ENCODE measurements at regions not wholly inside any gene's neighbourhood (a gene's known extent, or its start where the extent isn't known, plus 50 kb on each side); places are given as distances from the start of the nearest gene placed in this dataset.

DNA sequence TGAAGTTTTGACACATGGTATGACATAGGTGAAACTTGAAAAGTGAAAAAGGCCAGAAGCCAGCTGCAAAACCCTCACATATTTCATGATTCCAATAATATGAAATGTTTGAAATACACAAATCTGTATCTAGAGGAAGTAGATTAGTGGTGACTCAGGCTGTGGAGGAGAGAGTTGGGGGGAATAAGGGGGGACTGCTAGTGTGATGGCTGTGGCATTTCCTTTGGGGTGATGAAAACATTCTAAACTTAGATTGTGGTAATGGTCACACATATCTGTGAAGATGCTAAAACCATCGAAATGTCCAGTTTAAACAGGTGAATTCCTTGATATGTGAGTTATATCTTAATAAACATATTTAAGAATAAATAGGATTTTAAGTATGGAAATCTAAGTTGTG, 343.5 kb upstream of the SFRP2 start:
- H3K4me3 ChIP-seq (ENCODE audit: low read depth, low read length), result no peak overlapping the region
- no peak for DNase-seq (ENCODE audit: low read depth)
- TF ChIP-seq, protein P1, sequence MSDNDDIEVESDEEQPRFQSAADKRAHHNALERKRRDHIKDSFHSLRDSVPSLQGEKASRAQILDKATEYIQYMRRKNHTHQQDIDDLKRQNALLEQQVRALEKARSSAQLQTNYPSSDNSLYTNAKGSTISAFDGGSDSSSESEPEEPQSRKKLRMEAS (IDR thresholded peaks at IDR 0.05; ENCODE audit: low read depth, low read length), result no peak
- TF ChIP-seq MYC (IDR thresholded peaks at IDR 0.05; ENCODE audit: low read depth, low read length) (no peak), POLR2A (IDR thresholded peaks at IDR 0.05; ENCODE audit: extremely low read depth, insufficient read length) (no peak)
- TF ChIP-seq, protein P2, sequence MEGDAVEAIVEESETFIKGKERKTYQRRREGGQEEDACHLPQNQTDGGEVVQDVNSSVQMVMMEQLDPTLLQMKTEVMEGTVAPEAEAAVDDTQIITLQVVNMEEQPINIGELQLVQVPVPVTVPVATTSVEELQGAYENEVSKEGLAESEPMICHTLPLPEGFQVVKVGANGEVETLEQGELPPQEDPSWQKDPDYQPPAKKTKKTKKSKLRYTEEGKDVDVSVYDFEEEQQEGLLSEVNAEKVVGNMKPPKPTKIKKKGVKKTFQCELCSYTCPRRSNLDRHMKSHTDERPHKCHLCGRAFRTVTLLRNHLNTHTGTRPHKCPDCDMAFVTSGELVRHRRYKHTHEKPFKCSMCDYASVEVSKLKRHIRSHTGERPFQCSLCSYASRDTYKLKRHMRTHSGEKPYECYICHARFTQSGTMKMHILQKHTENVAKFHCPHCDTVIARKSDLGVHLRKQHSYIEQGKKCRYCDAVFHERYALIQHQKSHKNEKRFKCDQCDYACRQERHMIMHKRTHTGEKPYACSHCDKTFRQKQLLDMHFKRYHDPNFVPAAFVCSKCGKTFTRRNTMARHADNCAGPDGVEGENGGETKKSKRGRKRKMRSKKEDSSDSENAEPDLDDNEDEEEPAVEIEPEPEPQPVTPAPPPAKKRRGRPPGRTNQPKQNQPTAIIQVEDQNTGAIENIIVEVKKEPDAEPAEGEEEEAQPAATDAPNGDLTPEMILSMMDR (IDR thresholded peaks at IDR 0.05; ENCODE audit: low read depth, low read length), result no peak

DNA sequence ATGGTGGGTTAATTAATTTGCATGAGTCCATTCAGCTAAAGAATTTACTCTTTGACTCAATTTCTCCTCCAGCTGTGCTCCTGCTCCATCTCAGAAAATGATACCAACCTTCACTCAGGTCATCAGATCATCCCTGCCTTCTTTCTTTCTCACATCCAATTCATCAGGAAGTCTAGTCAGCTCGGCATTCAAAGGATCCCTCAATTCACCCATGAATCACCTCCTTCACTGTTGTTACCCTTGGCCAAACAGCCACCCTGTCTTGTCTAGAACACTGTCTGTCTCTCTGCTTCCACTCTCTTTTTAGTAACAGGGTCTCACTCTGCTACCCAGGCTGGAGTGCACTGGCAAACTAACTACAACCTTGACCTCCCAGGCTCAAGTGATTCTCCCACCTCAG, 337.4 kb upstream of the SFRP2 start:
- DNase-seq (ENCODE audit: low read depth), result no peak
- no peak overlapping the region for H3K4me3 ChIP-seq (ENCODE audit: low read depth, low read length)
- no peak for TF ChIP-seq POLR2A (IDR thresholded peaks at IDR 0.05; ENCODE audit: extremely low read depth, insufficient read length)
- TF ChIP-seq, protein P1 (IDR thresholded peaks at IDR 0.05; ENCODE audit: low read depth, low read length), result no peak
- TF ChIP-seq MYC (IDR thresholded peaks at IDR 0.05; ENCODE audit: low read depth, low read length), result no peak
- TF ChIP-seq, protein P2 (IDR thresholded peaks at IDR 0.05; ENCODE audit: low read depth, low read length), result no peak

DNA sequence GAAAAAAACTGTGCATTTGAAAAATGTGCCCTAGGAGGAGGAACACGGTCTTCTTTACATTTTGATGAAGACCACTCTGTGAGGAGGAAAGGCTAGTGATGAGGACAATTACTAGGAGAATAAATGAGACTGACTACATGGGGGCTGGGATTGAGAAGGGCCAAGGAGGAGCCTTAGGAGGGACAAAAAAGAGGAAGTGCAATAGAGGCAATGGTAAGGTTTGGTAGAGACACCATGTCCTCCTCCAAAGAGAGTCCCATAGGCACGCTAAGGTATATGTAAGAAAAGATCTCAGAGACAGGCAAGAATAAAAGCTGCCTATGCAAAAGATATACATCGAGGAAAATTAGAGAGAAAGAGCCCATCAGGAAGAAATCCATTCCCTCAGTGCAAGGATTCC, 336.5 kb upstream of the SFRP2 start:
- H3K4me3 ChIP-seq (ENCODE audit: low read depth, low read length), result no peak overlapping the region
- TF ChIP-seq, protein P1 (IDR thresholded peaks at IDR 0.05; ENCODE audit: low read depth, low read length), result no peak
- TF ChIP-seq POLR2A (IDR thresholded peaks at IDR 0.05; ENCODE audit: extremely low read depth, insufficient read length), result no peak
- no peak for TF ChIP-seq MYC (IDR thresholded peaks at IDR 0.05; ENCODE audit: low read depth, low read length)
- TF ChIP-seq, protein P2 (IDR thresholded peaks at IDR 0.05; ENCODE audit: low read depth, low read length), result no peak
- DNase-seq (ENCODE audit: low read depth), result no peak

DNA sequence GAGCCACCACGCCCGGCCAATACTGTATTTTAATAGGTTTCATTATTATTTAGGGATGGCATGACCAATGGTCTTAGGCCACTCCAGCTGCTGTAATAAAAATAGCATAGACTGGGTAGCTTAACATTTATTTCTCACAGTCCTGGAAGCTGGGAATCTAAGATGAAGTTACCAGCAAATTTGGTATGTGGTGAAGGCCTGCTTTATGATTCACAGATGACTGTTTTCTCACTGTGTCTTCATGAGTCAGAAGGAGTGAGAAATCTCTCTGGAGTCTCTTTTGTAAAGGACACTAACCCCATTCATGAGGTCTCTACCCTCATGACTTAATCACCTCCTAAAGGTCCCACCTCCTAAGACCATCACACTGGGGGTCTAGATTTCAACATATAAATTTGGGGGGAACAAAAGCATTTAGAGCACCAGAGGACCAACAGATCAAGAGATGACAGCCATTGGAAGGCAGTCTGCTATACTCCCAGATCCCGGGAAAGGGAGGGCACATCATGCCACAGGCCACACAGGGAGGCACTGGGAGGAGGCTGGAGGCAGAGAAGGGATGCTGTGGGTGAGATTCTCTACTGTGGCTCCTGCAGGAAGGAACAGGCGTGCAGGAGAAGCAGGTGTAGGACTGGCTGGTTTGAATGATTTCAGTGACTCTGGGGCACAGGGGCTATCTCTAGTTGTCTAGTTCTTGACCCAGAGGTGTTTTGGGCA, 335.8 kb upstream of the SFRP2 start:
- no peak overlapping the region for H3K4me3 ChIP-seq (ENCODE audit: low read depth, low read length)
- no peak for DNase-seq (ENCODE audit: low read depth)
- TF ChIP-seq MYC (IDR thresholded peaks at IDR 0.05; ENCODE audit: low read depth, low read length), result no peak
- TF ChIP-seq, protein P1 (IDR thresholded peaks at IDR 0.05; ENCODE audit: low read depth, low read length), result no peak
- TF ChIP-seq, protein P2 (IDR thresholded peaks at IDR 0.05; ENCODE audit: low read depth, low read length), result no peak
- no peak for TF ChIP-seq POLR2A (IDR thresholded peaks at IDR 0.05; ENCODE audit: extremely low read depth, insufficient read length)

DNA sequence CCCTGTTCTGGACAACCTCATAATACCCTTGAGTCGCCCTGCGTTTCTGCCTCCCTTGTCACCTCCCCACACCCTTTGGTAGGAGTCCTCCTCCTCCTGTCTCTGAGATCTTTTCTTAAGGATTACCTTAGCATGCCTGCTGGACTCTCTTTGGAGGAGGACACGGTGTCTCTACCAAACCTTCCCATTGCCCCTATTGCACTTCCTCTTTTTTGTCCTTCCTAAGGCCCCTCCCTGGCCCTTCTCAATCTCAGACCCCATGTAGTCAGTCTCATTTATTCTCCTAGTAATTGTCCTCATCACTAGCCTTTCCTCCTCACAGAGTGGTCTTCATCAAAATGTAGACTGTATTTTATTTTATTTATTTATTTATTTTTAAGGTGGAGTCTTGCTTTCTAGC, 335.0 kb upstream of the SFRP2 start:
- no peak overlapping the region for H3K4me3 ChIP-seq (ENCODE audit: low read depth, low read length)
- TF ChIP-seq, protein P1 (IDR thresholded peaks at IDR 0.05; ENCODE audit: low read depth, low read length), result no peak
- TF ChIP-seq, protein P2 (IDR thresholded peaks at IDR 0.05; ENCODE audit: low read depth, low read length), result no peak
- no peak for TF ChIP-seq MYC (IDR thresholded peaks at IDR 0.05; ENCODE audit: low read depth, low read length)
- TF ChIP-seq POLR2A (IDR thresholded peaks at IDR 0.05; ENCODE audit: extremely low read depth, insufficient read length), result no peak
- DNase-seq (ENCODE audit: low read depth), result no peak

Measured in NB4 (cell line).